WTC11 (cell line): ENCODE measurements at regions not wholly inside any gene's neighbourhood (a gene's known extent, or its start where the extent isn't known, plus 50 kb on each side); places are given as distances from the start of the nearest gene placed in this dataset.

Source experiments
- ATAC-seq: fragments of 200-7000 bp; cut with Tn5 transposase; 2 replicates; pipeline ENCODE4 v1.10.0; 2021; ENCODE audit warnings: mild to moderate bottlenecking, moderate library complexity
- CTCF ChIA-PET: fragments of 300-600 bp; sonication (Branson Sonifier 250); formaldehyde crosslinking; loops from one replicate; lab custom pipeline; 2021; ENCODE audit warnings: antibody characterized with exemption; lab: Charles Lee
- POLR2A ChIA-PET: fragments of 350-600 bp; sonication (Branson Sonifier 250); formaldehyde crosslinking; loops from one replicate; lab custom pipeline; 2021; ENCODE audit warnings: antibody characterized with exemption; lab: Charles Lee
- DNase-seq: peaks from one replicate; pipeline ENCODE4 v3.0.0; 2021; ENCODE audit warnings: low spot score
- H3K27ac Mint-ChIP-seq: 2 replicates; pipeline ENCODE4 v1.8.0; 2021; ENCODE audit warnings: mixed read lengths
- H3K27me3 Mint-ChIP-seq: 2 replicates; pipeline ENCODE4 v1.8.0; 2021; ENCODE audit warnings: low read depth, mild to moderate bottlenecking, moderate library complexity, mixed read lengths
- H3K36me3 Mint-ChIP-seq: 2 replicates; pipeline ENCODE4 v1.8.0; 2021; ENCODE audit warnings: mixed read lengths
- H3K4me1 Mint-ChIP-seq: 2 replicates; pipeline ENCODE4 v1.8.0; 2022; ENCODE audit warnings: mixed read lengths
- H3K4me3 Mint-ChIP-seq: 2 replicates; pipeline ENCODE4 v1.8.0; 2021; ENCODE audit warnings: mild to moderate bottlenecking, moderate library complexity, mixed read lengths
- H3K9me3 Mint-ChIP-seq: 2 replicates; pipeline ENCODE4 v1.8.0; 2021; ENCODE audit warnings: mixed read lengths
- ATF1 ChIP-seq: sonication (generic); formaldehyde crosslinking; IDR thresholded peaks from 2 replicates; pipeline ENCODE4 v1.8.1; 2023; ENCODE audit warnings: mild to moderate bottlenecking, moderate library complexity, missing genetic modification reagents
- CBFB ChIP-seq: sonication (generic); formaldehyde crosslinking; IDR thresholded peaks from 2 replicates; pipeline ENCODE4 v1.8.1; 2022; ENCODE audit warnings: mild to moderate bottlenecking, low read depth, missing genetic modification reagents
- E2F1 ChIP-seq: sonication (generic); formaldehyde crosslinking; IDR thresholded peaks from 2 replicates; pipeline ENCODE4 v1.8.0; 2022; ENCODE audit warnings: mild to moderate bottlenecking, missing genetic modification reagents
- ELF4 ChIP-seq: sonication (generic); formaldehyde crosslinking; IDR thresholded peaks from 2 replicates; pipeline ENCODE4 v1.8.1; 2022; ENCODE audit warnings: low read depth, mild to moderate bottlenecking, moderate library complexity, missing genetic modification reagents
- KAT7 ChIP-seq: sonication (generic); formaldehyde crosslinking; IDR thresholded peaks from 2 replicates; pipeline ENCODE4 v1.8.1; 2023; ENCODE audit warnings: missing genetic modification reagents, mild to moderate bottlenecking, borderline replicate concordance
- MAX ChIP-seq: sonication (generic); formaldehyde crosslinking; IDR thresholded peaks from 2 replicates; pipeline ENCODE4 v1.8.0; 2022; ENCODE audit warnings: mild to moderate bottlenecking, missing genetic modification reagents
- PREB ChIP-seq: sonication (generic); formaldehyde crosslinking; IDR thresholded peaks from 2 replicates; pipeline ENCODE4 v1.8.1; 2022; ENCODE audit warnings: mild to moderate bottlenecking, missing genetic modification reagents, moderate library complexity, borderline replicate concordance
- RELA ChIP-seq: sonication (generic); formaldehyde crosslinking; IDR thresholded peaks from 2 replicates; pipeline ENCODE4 v1.8.1; 2022; ENCODE audit warnings: missing genetic modification reagents, mild to moderate bottlenecking, borderline replicate concordance
- SP1 ChIP-seq: sonication (generic); formaldehyde crosslinking; conservative IDR thresholded peaks from 2 replicates; pipeline ENCODE4 v1.8.1; 2022; ENCODE audit warnings: missing genetic modification reagents
- STAT6 ChIP-seq: sonication (generic); formaldehyde crosslinking; conservative IDR thresholded peaks from 2 replicates; pipeline ENCODE4 v1.8.1; 2023; ENCODE audit warnings: mild to moderate bottlenecking, low read depth, missing genetic modification reagents, moderate library complexity
- ZNF138 ChIP-seq: sonication (generic); formaldehyde crosslinking; conservative IDR thresholded peaks from 2 replicates; pipeline ENCODE4 v1.8.1; 2022; ENCODE audit warnings: mild to moderate bottlenecking, moderate library complexity, missing genetic modification reagents
- ZNF416 ChIP-seq: fragments of 250-450 bp; sonication (Bioruptor Pico); IDR thresholded peaks from 2 replicates; pipeline ENCODE4 v1.9.0; 2021; ENCODE audit warnings: mild to moderate bottlenecking, inconsistent platforms
- ZNF423 ChIP-seq: fragments of 250-450 bp; sonication (Bioruptor Pico); IDR thresholded peaks from 2 replicates; pipeline ENCODE4 v2.1.2; 2022; ENCODE audit warnings: mild to moderate bottlenecking, moderate library complexity
- TF ChIP-seq, protein P1 (sequence below): sonication (generic); formaldehyde crosslinking; IDR thresholded peaks from 2 replicates; pipeline ENCODE4 v1.8.1; 2022; ENCODE audit warnings: mild to moderate bottlenecking, moderate library complexity, missing genetic modification reagents
- TF ChIP-seq, protein P2 (sequence below): fragments of 200-600 bp; IDR thresholded peaks from 2 replicates; pipeline ENCODE4 v1.8.0; 2022; ENCODE audit warnings: antibody characterized with exemption
- TF ChIP-seq, protein P3 (sequence below): sonication (generic); formaldehyde crosslinking; IDR thresholded peaks from 2 replicates; pipeline ENCODE4 v1.8.1; 2023; ENCODE audit warnings: mild to moderate bottlenecking, missing genetic modification reagents
- TF ChIP-seq, protein P4 (sequence below): sonication (generic); formaldehyde crosslinking; IDR thresholded peaks from 2 replicates; pipeline ENCODE4 v1.8.1; 2023; ENCODE audit warnings: mild to moderate bottlenecking, missing genetic modification reagents
- TF ChIP-seq, protein P5 (sequence below): fragments of 250-450 bp; sonication (Bioruptor Pico); IDR thresholded peaks from 2 replicates; pipeline ENCODE4 v1.8.0; 2021; ENCODE audit warnings: mild to moderate bottlenecking
- TF ChIP-seq, protein P6 (sequence below): fragments of 250-450 bp; sonication (Bioruptor Pico); conservative IDR thresholded peaks from 2 replicates; pipeline ENCODE4 v1.9.0; 2021; ENCODE audit warnings: mild to moderate bottlenecking

DNA sequence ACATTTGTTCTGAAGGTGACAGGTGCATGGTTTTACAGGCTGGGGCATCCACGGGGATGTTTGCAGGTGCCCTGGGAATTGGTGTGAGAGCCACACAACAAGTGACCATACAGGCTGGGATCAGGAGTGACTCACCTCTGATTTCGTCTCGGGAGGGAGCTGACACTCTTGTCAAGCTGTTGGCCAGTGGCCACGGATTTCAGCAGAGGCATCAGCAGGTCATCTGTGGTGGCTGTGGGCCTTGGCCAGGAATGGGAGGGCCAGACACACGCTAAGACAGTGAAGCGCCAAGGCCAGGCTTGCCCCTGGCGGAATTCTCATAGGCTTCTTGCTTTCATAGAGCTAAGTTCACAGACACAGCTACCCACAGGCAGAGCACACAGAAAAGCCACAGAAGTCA, 108.6 kb downstream of the HSPH1 start:
- ATAC-seq: no peak
- no peak for DNase-seq
- ChIA-PET POLR2A (no interaction called here), CTCF (interaction anchor here (0.6 to 2.3 kb wide), 6 partner anchors 33 to 176 kb away, joined by 3 to 13 read pairs (median 6); no protein-coding TSS in a partner anchor)
- Mint-ChIP-seq H3K4me1 (peaks cover 8% of the 10 kb centered on the region), H3K36me3 (no peaks in the 10 kb centered on the region), H3K27ac (no peak overlapping the region), H3K27me3 (no peaks in the 10 kb centered on the region), H3K4me3 (no peak overlapping the region), H3K9me3 (no peaks in the 10 kb centered on the region)
- TF ChIP-seq STAT6 (CRISPR knock-in tag): no peak
- no peak for TF ChIP-seq PREB (CRISPR knock-in tag)
- TF ChIP-seq, protein P1, sequence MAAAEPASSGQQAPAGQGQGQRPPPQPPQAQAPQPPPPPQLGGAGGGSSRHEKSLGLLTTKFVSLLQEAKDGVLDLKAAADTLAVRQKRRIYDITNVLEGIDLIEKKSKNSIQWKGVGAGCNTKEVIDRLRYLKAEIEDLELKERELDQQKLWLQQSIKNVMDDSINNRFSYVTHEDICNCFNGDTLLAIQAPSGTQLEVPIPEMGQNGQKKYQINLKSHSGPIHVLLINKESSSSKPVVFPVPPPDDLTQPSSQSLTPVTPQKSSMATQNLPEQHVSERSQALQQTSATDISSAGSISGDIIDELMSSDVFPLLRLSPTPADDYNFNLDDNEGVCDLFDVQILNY (CRISPR knock-in tag): no peak
- no peak for TF ChIP-seq ZNF416 (CRISPR knock-in tag)
- TF ChIP-seq, protein P2, sequence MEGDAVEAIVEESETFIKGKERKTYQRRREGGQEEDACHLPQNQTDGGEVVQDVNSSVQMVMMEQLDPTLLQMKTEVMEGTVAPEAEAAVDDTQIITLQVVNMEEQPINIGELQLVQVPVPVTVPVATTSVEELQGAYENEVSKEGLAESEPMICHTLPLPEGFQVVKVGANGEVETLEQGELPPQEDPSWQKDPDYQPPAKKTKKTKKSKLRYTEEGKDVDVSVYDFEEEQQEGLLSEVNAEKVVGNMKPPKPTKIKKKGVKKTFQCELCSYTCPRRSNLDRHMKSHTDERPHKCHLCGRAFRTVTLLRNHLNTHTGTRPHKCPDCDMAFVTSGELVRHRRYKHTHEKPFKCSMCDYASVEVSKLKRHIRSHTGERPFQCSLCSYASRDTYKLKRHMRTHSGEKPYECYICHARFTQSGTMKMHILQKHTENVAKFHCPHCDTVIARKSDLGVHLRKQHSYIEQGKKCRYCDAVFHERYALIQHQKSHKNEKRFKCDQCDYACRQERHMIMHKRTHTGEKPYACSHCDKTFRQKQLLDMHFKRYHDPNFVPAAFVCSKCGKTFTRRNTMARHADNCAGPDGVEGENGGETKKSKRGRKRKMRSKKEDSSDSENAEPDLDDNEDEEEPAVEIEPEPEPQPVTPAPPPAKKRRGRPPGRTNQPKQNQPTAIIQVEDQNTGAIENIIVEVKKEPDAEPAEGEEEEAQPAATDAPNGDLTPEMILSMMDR: no peak
- TF ChIP-seq, protein P3, sequence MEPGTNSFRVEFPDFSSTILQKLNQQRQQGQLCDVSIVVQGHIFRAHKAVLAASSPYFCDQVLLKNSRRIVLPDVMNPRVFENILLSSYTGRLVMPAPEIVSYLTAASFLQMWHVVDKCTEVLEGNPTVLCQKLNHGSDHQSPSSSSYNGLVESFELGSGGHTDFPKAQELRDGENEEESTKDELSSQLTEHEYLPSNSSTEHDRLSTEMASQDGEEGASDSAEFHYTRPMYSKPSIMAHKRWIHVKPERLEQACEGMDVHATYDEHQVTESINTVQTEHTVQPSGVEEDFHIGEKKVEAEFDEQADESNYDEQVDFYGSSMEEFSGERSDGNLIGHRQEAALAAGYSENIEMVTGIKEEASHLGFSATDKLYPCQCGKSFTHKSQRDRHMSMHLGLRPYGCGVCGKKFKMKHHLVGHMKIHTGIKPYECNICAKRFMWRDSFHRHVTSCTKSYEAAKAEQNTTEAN: no peak
- TF ChIP-seq ATF1 (CRISPR knock-in tag): no peak
- no peak for TF ChIP-seq E2F1 (CRISPR knock-in tag)
- no peak for TF ChIP-seq ZNF138
- TF ChIP-seq ELF4 (CRISPR knock-in tag): no peak
- no peak for TF ChIP-seq RELA (CRISPR knock-in tag)
- TF ChIP-seq SP1: no peak
- TF ChIP-seq ZNF423 (CRISPR knock-in tag): no peak
- TF ChIP-seq, protein P4, sequence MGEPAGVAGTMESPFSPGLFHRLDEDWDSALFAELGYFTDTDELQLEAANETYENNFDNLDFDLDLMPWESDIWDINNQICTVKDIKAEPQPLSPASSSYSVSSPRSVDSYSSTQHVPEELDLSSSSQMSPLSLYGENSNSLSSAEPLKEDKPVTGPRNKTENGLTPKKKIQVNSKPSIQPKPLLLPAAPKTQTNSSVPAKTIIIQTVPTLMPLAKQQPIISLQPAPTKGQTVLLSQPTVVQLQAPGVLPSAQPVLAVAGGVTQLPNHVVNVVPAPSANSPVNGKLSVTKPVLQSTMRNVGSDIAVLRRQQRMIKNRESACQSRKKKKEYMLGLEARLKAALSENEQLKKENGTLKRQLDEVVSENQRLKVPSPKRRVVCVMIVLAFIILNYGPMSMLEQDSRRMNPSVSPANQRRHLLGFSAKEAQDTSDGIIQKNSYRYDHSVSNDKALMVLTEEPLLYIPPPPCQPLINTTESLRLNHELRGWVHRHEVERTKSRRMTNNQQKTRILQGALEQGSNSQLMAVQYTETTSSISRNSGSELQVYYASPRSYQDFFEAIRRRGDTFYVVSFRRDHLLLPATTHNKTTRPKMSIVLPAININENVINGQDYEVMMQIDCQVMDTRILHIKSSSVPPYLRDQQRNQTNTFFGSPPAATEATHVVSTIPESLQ (CRISPR knock-in tag): no peak
- no peak for TF ChIP-seq KAT7 (CRISPR knock-in tag)
- no peak for TF ChIP-seq CBFB (CRISPR knock-in tag)
- TF ChIP-seq, protein P5, sequence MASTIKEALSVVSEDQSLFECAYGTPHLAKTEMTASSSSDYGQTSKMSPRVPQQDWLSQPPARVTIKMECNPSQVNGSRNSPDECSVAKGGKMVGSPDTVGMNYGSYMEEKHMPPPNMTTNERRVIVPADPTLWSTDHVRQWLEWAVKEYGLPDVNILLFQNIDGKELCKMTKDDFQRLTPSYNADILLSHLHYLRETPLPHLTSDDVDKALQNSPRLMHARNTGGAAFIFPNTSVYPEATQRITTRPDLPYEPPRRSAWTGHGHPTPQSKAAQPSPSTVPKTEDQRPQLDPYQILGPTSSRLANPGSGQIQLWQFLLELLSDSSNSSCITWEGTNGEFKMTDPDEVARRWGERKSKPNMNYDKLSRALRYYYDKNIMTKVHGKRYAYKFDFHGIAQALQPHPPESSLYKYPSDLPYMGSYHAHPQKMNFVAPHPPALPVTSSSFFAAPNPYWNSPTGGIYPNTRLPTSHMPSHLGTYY (CRISPR knock-in tag): no peak
- TF ChIP-seq, protein P6, sequence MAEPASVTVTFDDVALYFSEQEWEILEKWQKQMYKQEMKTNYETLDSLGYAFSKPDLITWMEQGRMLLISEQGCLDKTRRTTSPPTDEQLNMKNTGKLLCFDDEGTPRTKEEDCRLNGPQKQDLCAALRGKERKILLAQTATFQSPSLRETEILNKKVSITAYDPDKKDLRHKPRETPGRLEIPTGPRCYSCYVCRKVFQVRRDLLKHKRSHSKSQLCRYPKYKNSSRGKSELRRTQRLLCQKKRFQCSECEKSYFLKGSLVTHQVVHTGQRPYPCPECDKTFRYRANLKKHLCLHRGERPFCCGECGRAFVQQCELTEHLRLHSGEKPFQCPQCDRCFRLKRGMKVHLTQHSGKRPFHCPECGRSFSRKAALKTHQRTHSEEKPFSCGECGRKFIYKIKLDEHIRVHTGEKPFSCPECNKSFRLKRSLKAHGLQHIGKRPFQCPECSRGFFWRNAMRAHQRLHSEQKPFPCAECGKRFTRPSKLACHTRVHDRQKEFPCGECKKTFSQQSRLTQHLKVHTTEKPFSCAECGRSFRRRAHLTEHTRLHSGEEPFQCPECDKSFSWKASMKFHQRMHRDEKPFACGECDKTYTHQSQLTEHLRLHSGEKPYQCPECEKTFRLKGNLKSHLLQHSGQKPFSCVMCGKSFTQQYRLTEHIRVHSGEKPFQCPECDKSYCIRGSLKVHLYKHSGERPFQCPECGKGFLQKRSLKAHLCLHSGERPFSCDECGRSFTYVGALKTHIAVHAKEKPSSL (CRISPR knock-in tag): no peak
- TF ChIP-seq MAX (CRISPR knock-in tag): no peak
